Smooth muscle cell (in vitro differentiated cells): ENCODE measurements at regions not wholly inside any gene's neighbourhood (a gene's known extent, or its start where the extent isn't known, plus 50 kb on each side); places are given as distances from the start of the nearest gene placed in this dataset.

Experiments
- DNase-seq: peaks from one replicate; lab custom pipeline; 2025; ENCODE audit not compliant: unreplicated experiment; lab: John Stamatoyannopoulos, UW
- H2AFZ ChIP-seq: fragments of 200-600 bp; sonication (generic); 2 replicates; pipeline ENCODE4 v1.6.0; 2016; ENCODE audit warnings: antibody characterized with exemption, low read depth, mild to moderate bottlenecking
- H3F3A ChIP-seq: fragments of 200-600 bp; sonication (generic); 2 replicates; pipeline ENCODE4 v1.6.0; 2017; ENCODE audit warnings: antibody characterized with exemption, low read depth
- H3K27ac ChIP-seq: fragments of 200-600 bp; sonication (generic); 2 replicates; pipeline ENCODE4 v1.5.1; 2016; ENCODE audit warnings: low read depth, mild to moderate bottlenecking
- H3K27me3 ChIP-seq: fragments of 200-600 bp; sonication (generic); 2 replicates; pipeline ENCODE4 v1.6.1; 2016; ENCODE audit warnings: low read depth, mild to moderate bottlenecking
- H3K36me3 ChIP-seq: fragments of 200-600 bp; sonication (generic); 2 replicates; pipeline ENCODE4 v1.5.1; 2016; ENCODE audit warnings: low read depth
- H3K4me1 ChIP-seq: fragments of 200-600 bp; sonication (generic); 2 replicates; pipeline ENCODE4 v1.5.1; 2016; ENCODE audit warnings: low read depth
- H3K4me2 ChIP-seq: fragments of 200-600 bp; sonication (generic); 2 replicates; pipeline ENCODE4 v1.6.0; 2016; ENCODE audit warnings: mild to moderate bottlenecking
- H3K4me3 ChIP-seq: fragments of 200-600 bp; sonication (generic); 2 replicates; pipeline ENCODE4 v1.5.1; 2016; ENCODE audit warnings: mild to moderate bottlenecking
- H3K79me2 ChIP-seq: fragments of 200-600 bp; sonication (generic); 2 replicates; pipeline ENCODE4 v1.6.0; 2016; ENCODE audit warnings: low read depth, mild to moderate bottlenecking
- H3K9ac ChIP-seq: fragments of 200-600 bp; sonication (generic); 2 replicates; pipeline ENCODE4 v1.6.0; 2016; ENCODE audit warnings: low read depth
- H3K9me3 ChIP-seq: fragments of 200-600 bp; sonication (generic); replicated peaks from 2 replicates; pipeline ENCODE4 v1.5.1; 2016; ENCODE audit warnings: low read depth
- H4K20me1 ChIP-seq: fragments of 200-600 bp; sonication (generic); 2 replicates; pipeline ENCODE4 v1.6.0; 2016; ENCODE audit warnings: low read depth
- CTCF ChIP-seq: fragments of 200-600 bp; sonication (generic); IDR thresholded peaks from 2 replicates; pipeline ENCODE4 v1.5.1; 2017; ENCODE audit warnings: borderline replicate concordance, mild to moderate bottlenecking, antibody characterized with exemption; ENCODE audit not compliant: insufficient read depth, poor library complexity, severe bottlenecking
- WGBS: methylation state at CpG from one replicate; pipeline ENCODE4 v1.1.7; 2016; ENCODE audit warnings: low lambda C conversion rate; 5-methylcytosine and 5-hydroxymethylcytosine counted together

- DNase-seq, result no peak
- H3K4me2 ChIP-seq, result no peak overlapping the region
- 86% methylated on average over 1 of the region's 1 CpG for WGBS
- no peaks in the 10 kb centered on the region for H3F3A ChIP-seq
- H3K27me3 ChIP-seq, result no peaks in the 10 kb centered on the region
- no peak overlapping the region for H3K4me3 ChIP-seq
- H3K36me3 ChIP-seq, result no peaks in the 10 kb centered on the region
- TF ChIP-seq CTCF, result no peak
- no peaks in the 10 kb centered on the region for H3K9me3 ChIP-seq
- no peak overlapping the region for H3K27ac ChIP-seq
- no peak overlapping the region for H3K9ac ChIP-seq
- peaks cover 18% of the 10 kb centered on the region for H3K4me1 ChIP-seq
- no peaks in the 10 kb centered on the region for H4K20me1 ChIP-seq
- no peaks in the 10 kb centered on the region for H3K79me2 ChIP-seq
- no peak overlapping the region for H2AFZ ChIP-seq
Measured at GRCh38 chr4:38289553-38289952, 329.4 kb downstream of the PTTG2 start.

- TF ChIP-seq CTCF, result no peak
- H3K27me3 ChIP-seq, result no peaks in the 10 kb centered on the region
- H3K4me3 ChIP-seq, result no peak overlapping the region
- H3K36me3 ChIP-seq, result no peaks in the 10 kb centered on the region
- H3K4me1 ChIP-seq, result peaks cover 18% of the 10 kb centered on the region
- H3K79me2 ChIP-seq, result no peaks in the 10 kb centered on the region
- H2AFZ ChIP-seq, result no peak overlapping the region
- WGBS, result 84% methylated on average over 3 of the region's 3 CpGs
- no peak overlapping the region for H3K9ac ChIP-seq
- no peaks in the 10 kb centered on the region for H3F3A ChIP-seq
- H3K4me2 ChIP-seq, result no peak overlapping the region
- DNase-seq, result no peak
- H3K27ac ChIP-seq, result no peak overlapping the region
- H3K9me3 ChIP-seq, result no peaks in the 10 kb centered on the region
- no peaks in the 10 kb centered on the region for H4K20me1 ChIP-seq
Measured at GRCh38 chr4:38290366-38290765, 330.2 kb downstream of the PTTG2 start.

- no peak for TF ChIP-seq CTCF
- Histone ChIP-seq H3K79me2 (no peaks in the 10 kb centered on the region), H3K36me3 (no peaks in the 10 kb centered on the region), H3F3A (no peaks in the 10 kb centered on the region), H3K9me3 (no peaks in the 10 kb centered on the region), H3K9ac (no peak overlapping the region), H4K20me1 (no peaks in the 10 kb centered on the region), H3K4me3 (no peak overlapping the region), H3K4me2 (no peak overlapping the region), H3K27me3 (no peaks in the 10 kb centered on the region), H3K27ac (no peak overlapping the region), H2AFZ (no peak overlapping the region), H3K4me1 (peaks cover 18% of the 10 kb centered on the region)
- no peak for DNase-seq
- 96% methylated on average over 1 of the region's 1 CpG for WGBS
Measured at GRCh38 chr4:38290914-38291313, 330.7 kb downstream of the PTTG2 start.

GRCh38 chr4:38292529-38292928 is 332.3 kb downstream of the PTTG2 start:
- DNase-seq, result no peak
- Histone ChIP-seq H3K79me2 (no peaks in the 10 kb centered on the region), H3K4me2 (no peak overlapping the region), H3K4me3 (no peak overlapping the region), H4K20me1 (no peaks in the 10 kb centered on the region), H3K9ac (no peak overlapping the region), H3K27me3 (no peaks in the 10 kb centered on the region), H3K9me3 (peaks cover 4% of the 10 kb centered on the region), H3F3A (no peaks in the 10 kb centered on the region), H2AFZ (no peak overlapping the region), H3K27ac (no peak overlapping the region), H3K4me1 (peaks cover 10% of the 10 kb centered on the region), H3K36me3 (no peaks in the 10 kb centered on the region)
- WGBS, result 36% methylated on average over 1 of the region's 1 CpG
- TF ChIP-seq CTCF, result no peak
